ENCODE measurements at regions not wholly inside any gene's neighbourhood (a gene's known extent, or its start where the extent isn't known, plus 50 kb on each side); places are given as distances from the start of the nearest gene placed in this dataset.

DNA sequence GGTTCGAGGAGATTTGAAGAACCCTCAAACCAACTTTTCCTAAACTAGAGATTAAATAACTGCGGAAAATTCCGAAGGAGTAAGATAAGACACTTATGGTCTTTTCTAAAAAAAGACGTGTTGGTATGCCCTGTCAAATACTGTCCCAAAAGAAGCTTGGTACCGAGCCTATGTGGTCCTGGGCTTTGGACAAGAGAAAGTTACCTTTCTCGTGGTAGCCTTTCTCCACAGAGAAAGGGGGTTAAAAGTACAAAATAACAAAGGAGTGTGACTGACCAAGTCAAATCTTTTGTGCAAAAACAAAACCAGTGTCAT, 56.2 kb upstream of the JCAD start:
- no peak for DNase-seq

DNA sequence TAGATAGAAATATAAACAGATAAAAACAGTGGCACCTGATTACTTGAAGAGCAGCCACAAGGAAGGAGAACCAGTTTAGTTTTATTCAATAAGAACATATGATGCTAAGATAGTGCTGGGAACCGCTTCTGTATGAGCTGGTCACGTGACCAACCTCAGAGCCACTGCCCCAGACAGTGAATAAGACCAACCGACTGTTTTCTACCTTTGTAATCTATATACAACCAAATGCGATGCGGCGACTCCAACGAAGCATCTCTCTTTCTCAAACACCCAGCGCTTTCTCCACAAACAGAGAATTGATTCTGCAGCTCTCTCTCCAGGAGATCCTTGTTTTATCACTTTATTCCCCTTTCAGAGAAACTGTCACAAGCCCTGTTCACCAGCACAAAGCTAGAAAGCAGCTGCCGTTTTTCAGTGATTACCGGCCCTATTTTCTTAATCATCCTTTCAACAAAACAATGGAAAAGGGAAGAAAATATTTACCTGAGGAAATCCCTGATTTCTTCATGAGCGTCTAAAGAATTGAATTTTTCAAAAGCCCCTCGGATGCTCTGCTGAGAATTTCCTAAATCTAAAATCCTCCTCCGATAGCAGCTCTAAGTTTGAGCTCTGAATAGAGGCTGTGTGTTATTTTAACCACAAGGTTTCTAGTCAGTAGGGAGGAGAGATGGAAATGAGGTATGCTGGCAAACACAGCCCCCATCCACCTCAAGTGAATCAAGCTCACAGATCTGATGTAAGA, 55.7 kb upstream of the JCAD start:
- DNase-seq, result no peak

DNA sequence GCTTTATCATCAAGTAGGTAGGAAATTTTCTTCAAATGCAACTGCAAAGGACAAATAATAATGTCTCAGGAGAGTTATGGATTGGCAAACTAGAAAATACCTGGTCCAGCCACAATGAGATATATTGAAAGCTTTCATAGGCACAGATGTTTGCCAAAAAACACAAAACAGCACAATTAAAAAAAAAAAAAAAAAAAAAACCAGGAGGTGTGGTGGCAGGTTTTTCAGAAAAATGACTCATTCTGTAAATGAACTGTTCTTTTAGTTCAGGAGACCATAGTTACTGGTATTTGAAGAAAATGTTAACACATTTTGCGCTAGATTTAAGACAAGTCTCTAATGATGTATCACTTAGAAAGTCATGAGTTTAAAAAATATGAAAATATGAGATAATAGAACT, 55.0 kb upstream of the JCAD start:
- DNase-seq, result no peak

DNA sequence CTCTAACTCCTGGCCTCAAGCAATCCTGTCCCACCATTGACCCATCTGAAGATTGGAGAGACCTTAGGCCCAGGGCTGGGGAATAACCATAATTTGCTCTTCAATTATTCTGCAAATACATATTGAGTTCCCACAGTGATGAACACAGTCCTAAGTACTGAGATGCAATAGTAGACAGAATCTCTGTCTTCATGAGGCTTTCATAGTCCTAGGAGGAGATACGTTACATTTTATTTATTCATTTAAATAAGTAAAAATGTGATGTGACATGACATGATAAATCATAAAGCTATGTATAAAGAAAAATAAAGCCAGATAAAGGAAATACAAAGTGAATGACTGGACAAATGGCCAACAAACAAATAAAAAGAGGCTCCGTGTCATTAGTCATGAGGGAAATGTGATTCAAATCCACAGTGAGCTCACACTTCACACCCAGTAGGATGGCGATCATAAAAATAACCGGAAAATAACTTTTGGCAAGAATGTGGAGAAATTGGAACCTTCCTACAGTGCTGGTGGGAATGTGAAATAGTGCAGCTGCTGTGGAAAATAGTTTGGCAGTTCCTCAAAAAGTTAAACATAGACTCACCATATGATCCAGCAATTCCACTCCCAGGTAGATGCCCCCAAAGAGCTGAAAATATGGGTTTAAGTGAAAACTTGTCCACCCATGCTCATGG, 52.1 kb upstream of the JCAD start:
- no peak for DNase-seq

All from SHP77 (cell line).